ENCODE measurements at regions not wholly inside any gene's neighbourhood (a gene's known extent, or its start where the extent isn't known, plus 50 kb on each side); places are given as distances from the start of the nearest gene placed in this dataset.

- TF ChIP-seq, protein P1, sequence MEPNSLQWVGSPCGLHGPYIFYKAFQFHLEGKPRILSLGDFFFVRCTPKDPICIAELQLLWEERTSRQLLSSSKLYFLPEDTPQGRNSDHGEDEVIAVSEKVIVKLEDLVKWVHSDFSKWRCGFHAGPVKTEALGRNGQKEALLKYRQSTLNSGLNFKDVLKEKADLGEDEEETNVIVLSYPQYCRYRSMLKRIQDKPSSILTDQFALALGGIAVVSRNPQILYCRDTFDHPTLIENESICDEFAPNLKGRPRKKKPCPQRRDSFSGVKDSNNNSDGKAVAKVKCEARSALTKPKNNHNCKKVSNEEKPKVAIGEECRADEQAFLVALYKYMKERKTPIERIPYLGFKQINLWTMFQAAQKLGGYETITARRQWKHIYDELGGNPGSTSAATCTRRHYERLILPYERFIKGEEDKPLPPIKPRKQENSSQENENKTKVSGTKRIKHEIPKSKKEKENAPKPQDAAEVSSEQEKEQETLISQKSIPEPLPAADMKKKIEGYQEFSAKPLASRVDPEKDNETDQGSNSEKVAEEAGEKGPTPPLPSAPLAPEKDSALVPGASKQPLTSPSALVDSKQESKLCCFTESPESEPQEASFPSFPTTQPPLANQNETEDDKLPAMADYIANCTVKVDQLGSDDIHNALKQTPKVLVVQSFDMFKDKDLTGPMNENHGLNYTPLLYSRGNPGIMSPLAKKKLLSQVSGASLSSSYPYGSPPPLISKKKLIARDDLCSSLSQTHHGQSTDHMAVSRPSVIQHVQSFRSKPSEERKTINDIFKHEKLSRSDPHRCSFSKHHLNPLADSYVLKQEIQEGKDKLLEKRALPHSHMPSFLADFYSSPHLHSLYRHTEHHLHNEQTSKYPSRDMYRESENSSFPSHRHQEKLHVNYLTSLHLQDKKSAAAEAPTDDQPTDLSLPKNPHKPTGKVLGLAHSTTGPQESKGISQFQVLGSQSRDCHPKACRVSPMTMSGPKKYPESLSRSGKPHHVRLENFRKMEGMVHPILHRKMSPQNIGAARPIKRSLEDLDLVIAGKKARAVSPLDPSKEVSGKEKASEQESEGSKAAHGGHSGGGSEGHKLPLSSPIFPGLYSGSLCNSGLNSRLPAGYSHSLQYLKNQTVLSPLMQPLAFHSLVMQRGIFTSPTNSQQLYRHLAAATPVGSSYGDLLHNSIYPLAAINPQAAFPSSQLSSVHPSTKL (CRISPR knock-in tag; IDR thresholded peaks at IDR 0.05) = peak; percentile 82
- TF ChIP-seq HNRNPUL1 (IDR thresholded peaks at IDR 0.05; ENCODE audit: low read depth, low read length) (no peak), ZFYVE20 (CRISPR knock-in tag; IDR thresholded peaks at IDR 0.05; ENCODE audit: borderline replicate concordance, low read depth) (no peak), FOXK1 (CRISPR knock-in tag; IDR thresholded peaks at IDR 0.05; ENCODE audit: borderline replicate concordance, low read depth) (peak; percentile 74; the same call in 1 of the 2 replicates), TERF1 (CRISPR knock-in tag; IDR thresholded peaks at IDR 0.05) (no peak), KAT8 (CRISPR knock-in tag; IDR thresholded peaks at IDR 0.05) (peak; percentile 72; the same call in 1 of the 2 replicates), ZNF496 (CRISPR knock-in tag; IDR thresholded peaks at IDR 0.05; ENCODE audit: insufficient replicate concordance) (no peak), ZNF709 (CRISPR knock-in tag; IDR thresholded peaks at IDR 0.05) (no peak), GTF3A (CRISPR knock-in tag; conservative IDR thresholded peaks at IDR 0.05) (no peak), MEIS2 (CRISPR knock-in tag; IDR thresholded peaks at IDR 0.05) (no peak), ZNF607 (CRISPR knock-in tag; IDR thresholded peaks at IDR 0.05; ENCODE audit: borderline replicate concordance) (no peak), ZSCAN29 (CRISPR knock-in tag; conservative IDR thresholded peaks at IDR 0.05) (no peak), RXRB (CRISPR knock-in tag; IDR thresholded peaks at IDR 0.05; ENCODE audit: borderline replicate concordance) (peak; percentile 72), ZFP82 (CRISPR knock-in tag; IDR thresholded peaks at IDR 0.05; ENCODE audit: borderline replicate concordance) (no peak), STAG1 (CRISPR knock-in tag; IDR thresholded peaks at IDR 0.05) (no peak), ZMYM2 (CRISPR knock-in tag; IDR thresholded peaks at IDR 0.05) (peak; percentile 38; the same call in 1 of the 2 replicates), LBX2 (CRISPR knock-in tag; IDR thresholded peaks at IDR 0.05; ENCODE audit: borderline replicate concordance) (no peak), ZNF546 (CRISPR knock-in tag; conservative IDR thresholded peaks at IDR 0.05) (no peak), ZNF749 (CRISPR knock-in tag; IDR thresholded peaks at IDR 0.05; ENCODE audit: borderline replicate concordance) (no peak), EZH2 (conservative IDR thresholded peaks at IDR 0.05; ENCODE audit: low read depth, low read length) (no peak), HHEX (CRISPR knock-in tag; IDR thresholded peaks at IDR 0.05) (peak; percentile 45; the same call in 1 of the 2 replicates)
- TF ChIP-seq, protein P2, sequence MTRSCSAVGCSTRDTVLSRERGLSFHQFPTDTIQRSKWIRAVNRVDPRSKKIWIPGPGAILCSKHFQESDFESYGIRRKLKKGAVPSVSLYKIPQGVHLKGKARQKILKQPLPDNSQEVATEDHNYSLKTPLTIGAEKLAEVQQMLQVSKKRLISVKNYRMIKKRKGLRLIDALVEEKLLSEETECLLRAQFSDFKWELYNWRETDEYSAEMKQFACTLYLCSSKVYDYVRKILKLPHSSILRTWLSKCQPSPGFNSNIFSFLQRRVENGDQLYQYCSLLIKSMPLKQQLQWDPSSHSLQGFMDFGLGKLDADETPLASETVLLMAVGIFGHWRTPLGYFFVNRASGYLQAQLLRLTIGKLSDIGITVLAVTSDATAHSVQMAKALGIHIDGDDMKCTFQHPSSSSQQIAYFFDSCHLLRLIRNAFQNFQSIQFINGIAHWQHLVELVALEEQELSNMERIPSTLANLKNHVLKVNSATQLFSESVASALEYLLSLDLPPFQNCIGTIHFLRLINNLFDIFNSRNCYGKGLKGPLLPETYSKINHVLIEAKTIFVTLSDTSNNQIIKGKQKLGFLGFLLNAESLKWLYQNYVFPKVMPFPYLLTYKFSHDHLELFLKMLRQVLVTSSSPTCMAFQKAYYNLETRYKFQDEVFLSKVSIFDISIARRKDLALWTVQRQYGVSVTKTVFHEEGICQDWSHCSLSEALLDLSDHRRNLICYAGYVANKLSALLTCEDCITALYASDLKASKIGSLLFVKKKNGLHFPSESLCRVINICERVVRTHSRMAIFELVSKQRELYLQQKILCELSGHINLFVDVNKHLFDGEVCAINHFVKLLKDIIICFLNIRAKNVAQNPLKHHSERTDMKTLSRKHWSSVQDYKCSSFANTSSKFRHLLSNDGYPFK (CRISPR knock-in tag; IDR thresholded peaks at IDR 0.05; ENCODE audit: borderline replicate concordance) = no peak
Observed at GRCh38 chr6:47362857-47363461, 53.3 kb upstream of the TNFRSF21 start (continued).

Data from HepG2 (cell line).